Endothelial cell of umbilical vein (primary cell): ENCODE measurements at regions not wholly inside any gene's neighbourhood (a gene's known extent, or its start where the extent isn't known, plus 50 kb on each side); places are given as distances from the start of the nearest gene placed in this dataset.

Experiments used
- BruUV-seq: library from RNA; stranded (reverse); fragments of 400-500 nt; replicated peaks from 2 replicates; lab custom pipeline; 2021; lab: Mats Ljungman, UMichigan
- CTCF ChIA-PET: fragments of 300-600, 350-600 bp; sonication (Branson Sonifier 250); formaldehyde crosslinking; loops from one replicate; lab custom pipeline; 2021; ENCODE audit warnings: antibody characterized with exemption, inconsistent platforms; lab: Charles Lee
- POLR2A ChIA-PET: fragments of 300-600, 350-600 bp; sonication (Branson Sonifier 250); formaldehyde crosslinking; loops from one replicate; lab custom pipeline; 2021; ENCODE audit warnings: antibody characterized with exemption, inconsistent platforms; lab: Charles Lee
- DNase-seq: peaks from one replicate; pipeline ENCODE4 v3.0.0-alpha.2; 2011; ENCODE audit warnings: low read depth, low spot score
- FAIRE-seq: peaks from 2 replicates; lab custom pipeline; 2011; peaks lifted over from hg19 to GRCh38; lab: Jason Lieb, UNC
- H2AFZ ChIP-seq: 2 replicates; pipeline ENCODE4 v1.6.0; 2012; ENCODE audit warnings: low read depth, low read length, control low read depth, inconsistent platforms
- H3K27ac ChIP-seq: 2 replicates; pipeline ENCODE4 v1.5.1; 2011; ENCODE audit warnings: low read depth, mild to moderate bottlenecking, control low read depth, low read length, moderate library complexity; ENCODE audit not compliant: insufficient read depth
- H3K27me3 ChIP-seq, 2 experiments: 2 replicates each; pipeline versions ENCODE4 v1.6.0 to v1.6.1; 2011; ENCODE audit warnings: low read length in 2 of 2, mixed read lengths in 1 of 2; ENCODE audit not compliant: control insufficient read depth in 2 of 2, insufficient read depth in 2 of 2
- H3K36me3 ChIP-seq, 2 experiments: 2 replicates in 1 of 2; 3 replicates in 1 of 2; pipeline ENCODE4 v1.5.1; 2011; ENCODE audit warnings: low read length in 2 of 2, mild to moderate bottlenecking in 1 of 2, moderate library complexity in 1 of 2; ENCODE audit not compliant: control insufficient read depth in 2 of 2, insufficient read depth in 2 of 2; ENCODE audit errors: extremely low read depth in 1 of 2
- H3K4me1 ChIP-seq: 3 replicates; pipeline ENCODE4 v1.5.1; 2011; ENCODE audit warnings: mild to moderate bottlenecking, low read length; ENCODE audit not compliant: control insufficient read depth, insufficient read depth; ENCODE audit errors: extremely low read depth
- H3K4me2 ChIP-seq: 2 replicates; pipeline ENCODE4 v1.6.1; 2011; ENCODE audit warnings: low read length, control low read depth, mixed read lengths; ENCODE audit not compliant: insufficient read depth
- H3K4me3 ChIP-seq, 3 experiments: fragments of 200-600 bp in 1 of 3; sonication (generic), shearing (Covaris generic) in 1 of 3; replicated peaks in 1 of 3; 2 replicates each; pipeline ENCODE4 v1.5.1; 2011 to 2016; ENCODE audit warnings: control low read depth in 3 of 3, low read length in 3 of 3, mild to moderate bottlenecking in 2 of 3, inconsistent platforms in 1 of 3, low read depth in 1 of 3, moderate library complexity in 1 of 3; ENCODE audit not compliant: insufficient read depth in 1 of 3
- H3K79me2 ChIP-seq: 2 replicates; pipeline ENCODE4 v1.6.0; 2012; ENCODE audit warnings: low read length, inconsistent platforms; ENCODE audit not compliant: control insufficient read depth, insufficient read depth
- H3K9ac ChIP-seq: replicated peaks from 2 replicates; pipeline ENCODE3; 2011; ENCODE audit warnings: low read length, control low read depth; ENCODE audit not compliant: insufficient read depth; ENCODE audit errors: extremely low read depth
- H3K9me1 ChIP-seq: replicated peaks from 3 replicates; pipeline ENCODE4 v1.6.0; 2011; ENCODE audit warnings: mild to moderate bottlenecking, low read length; ENCODE audit not compliant: control insufficient read depth, insufficient read depth; ENCODE audit errors: extremely low read depth
- H3K9me3 ChIP-seq: replicated peaks from 2 replicates; pipeline ENCODE4 v1.5.1; 2012; ENCODE audit warnings: low read length, inconsistent platforms; ENCODE audit not compliant: control insufficient read depth, insufficient read depth
- H4K20me1 ChIP-seq: replicated peaks from 2 replicates; pipeline ENCODE3; 2011; ENCODE audit warnings: mild to moderate bottlenecking, low read length; ENCODE audit not compliant: control insufficient read depth, insufficient read depth; ENCODE audit errors: extremely low read depth
- EZH2 ChIP-seq: IDR thresholded peaks from 2 replicates; pipeline ENCODE4 v1.6.1; 2012; ENCODE audit warnings: borderline replicate concordance, low read depth, mild to moderate bottlenecking, moderate library complexity, low read length, inconsistent platforms; ENCODE audit not compliant: severe bottlenecking
- FOS ChIP-seq: IDR thresholded peaks from 2 replicates; pipeline ENCODE4 v1.6.1; 2011; ENCODE audit warnings: mild to moderate bottlenecking, low read length, moderate library complexity, borderline replicate concordance; ENCODE audit not compliant: insufficient read depth
- GATA2 ChIP-seq: IDR thresholded peaks from 2 replicates; pipeline ENCODE4 v1.7.0; 2011; ENCODE audit warnings: low read depth, mild to moderate bottlenecking, moderate library complexity, mixed read lengths, low read length; ENCODE audit not compliant: insufficient read length, insufficient read depth
- JUN ChIP-seq: IDR thresholded peaks from 2 replicates; pipeline ENCODE4 v1.6.1; 2011; ENCODE audit warnings: borderline replicate concordance, low read depth; ENCODE audit not compliant: insufficient read length, insufficient read depth
- MYC ChIP-seq: IDR thresholded peaks from one replicate; pipeline ENCODE4 v1.6.1; 2011; ENCODE audit warnings: mild to moderate bottlenecking, low read depth, low read length
- POLR2A ChIP-seq: IDR thresholded peaks from 2 replicates; pipeline ENCODE4 v1.6.1; 2012; ENCODE audit warnings: low read depth, mild to moderate bottlenecking, control low read depth, low read length
- POLR2AphosphoS5 ChIP-seq: IDR thresholded peaks from 2 replicates; pipeline ENCODE4 v1.6.1; 2012; ENCODE audit warnings: low read depth, mild to moderate bottlenecking, control low read depth, low read length, moderate library complexity; ENCODE audit not compliant: insufficient read depth
- dilution Hi-C: fragments of 300-500 bp; cut with MboI; formaldehyde crosslinking; loops from one replicate; pipeline ENCODE4 v1.15.0; 2019; ENCODE audit warnings: low sequenced_read_pairs; ENCODE audit not compliant: extremely low pct_ligation_motif_present
- intact Hi-C: fragments of 100-400 bp; cut with micrococcal nuclease; formaldehyde crosslinking; loops from one replicate; pipeline ENCODE4 v1.10.0; 2022
- TF ChIP-seq, protein P1 (sequence below): IDR thresholded peaks from 2 replicates; pipeline ENCODE4 v1.6.1; 2011; ENCODE audit not compliant: insufficient read depth, insufficient read length
- TF ChIP-seq, protein P2 (sequence below), 2 donors: IDR thresholded peaks; 1 replicate in 1 of 2; 2 replicates in 1 of 2; pipeline ENCODE4 v1.5.1; 2011; ENCODE audit warnings: low read length in 2 of 2, mild to moderate bottlenecking in 2 of 2, moderate library complexity in 2 of 2, control low read depth in 1 of 2, inconsistent platforms in 1 of 2, low read depth in 1 of 2; ENCODE audit not compliant: insufficient read depth in 1 of 2; ENCODE audit errors: extremely low read depth in 1 of 2

DNA sequence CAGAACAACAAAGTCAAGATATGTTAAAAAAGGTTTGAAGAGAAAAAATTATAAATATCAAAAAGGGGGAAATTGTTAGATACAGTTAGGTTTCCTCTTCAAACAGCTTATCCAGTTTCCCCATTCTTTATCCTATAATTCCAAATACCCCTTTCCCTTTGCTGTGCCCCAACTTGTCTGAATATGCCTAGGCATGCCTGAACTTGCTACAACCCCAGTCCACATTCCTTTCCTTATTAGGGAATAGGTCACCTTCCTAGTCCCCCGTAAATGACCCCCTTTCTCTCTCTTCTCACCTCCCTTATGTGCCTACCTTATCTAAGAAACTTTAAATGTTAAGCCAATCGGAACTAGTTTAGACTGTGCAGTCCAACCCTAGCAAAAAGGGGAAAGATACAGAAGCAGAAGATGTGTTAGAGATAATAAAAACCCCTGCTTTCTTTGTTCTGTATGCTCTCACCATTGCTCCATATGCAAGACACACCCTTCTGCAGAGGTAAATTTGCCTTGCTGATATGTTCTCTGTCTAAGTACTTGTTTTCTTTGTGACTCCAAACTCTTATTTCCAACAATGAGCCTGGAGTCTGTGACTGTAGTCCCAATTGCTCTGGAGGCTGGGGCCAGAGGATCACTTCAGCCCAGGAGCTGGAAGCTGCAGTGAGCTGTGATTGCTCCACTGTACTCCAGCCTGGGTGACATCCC is 810.1 kb downstream of the PLA2G4A start:
- Histone ChIP-seq H3K36me3 (no peaks in the 10 kb centered on the region), H3K4me1 (no peaks in the 10 kb centered on the region), H3K9me3 (no peaks in the 10 kb centered on the region), H2AFZ (no peak overlapping the region), H4K20me1 (no peaks in the 10 kb centered on the region), H3K9ac (no peak overlapping the region), H3K4me3 (no peak overlapping the region), H3K9me1 (no peaks in the 10 kb centered on the region), H3K79me2 (no peaks in the 10 kb centered on the region), H3K27ac (no peak overlapping the region), H3K4me2 (no peak overlapping the region), H3K27me3 (no peaks in the 10 kb centered on the region)
- dilution Hi-C loops (no loop called here), intact Hi-C loops (no loop called here)
- CTCF ChIA-PET = no interaction called here
- no TSS peak for BruUV-seq
- FAIRE-seq (no peak), DNase-seq (no peak)
- POLR2A ChIA-PET = no interaction called here
- TF ChIP-seq, protein P1, sequence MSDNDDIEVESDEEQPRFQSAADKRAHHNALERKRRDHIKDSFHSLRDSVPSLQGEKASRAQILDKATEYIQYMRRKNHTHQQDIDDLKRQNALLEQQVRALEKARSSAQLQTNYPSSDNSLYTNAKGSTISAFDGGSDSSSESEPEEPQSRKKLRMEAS = no peak
- TF ChIP-seq JUN (no peak), POLR2A (no peak)

DNA sequence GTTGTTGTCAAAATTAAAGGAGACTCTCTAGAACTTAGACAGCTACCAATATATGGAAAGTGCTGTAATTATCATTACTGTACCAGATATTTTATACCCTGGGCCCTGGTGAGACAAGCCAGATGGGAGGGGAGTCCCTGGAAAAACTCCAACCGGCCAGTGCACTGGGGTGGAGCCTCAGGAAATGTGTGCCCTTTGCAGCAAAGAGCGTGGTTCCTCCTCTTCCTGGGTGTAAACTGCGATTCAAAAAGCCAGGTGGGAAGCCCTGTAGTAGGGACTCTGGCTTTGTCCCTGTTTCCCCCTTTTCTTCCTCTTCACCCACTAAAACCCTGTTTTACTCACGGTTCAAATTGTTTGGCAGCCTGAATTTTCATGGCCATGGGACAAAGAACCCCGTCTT is 812.3 kb downstream of the PLA2G4A start:
- dilution Hi-C loops (no loop called here), intact Hi-C loops (no loop called here)
- Histone ChIP-seq H3K79me2 (no peaks in the 10 kb centered on the region), H3K36me3 (no peaks in the 10 kb centered on the region), H3K9ac (no peak overlapping the region), H3K9me3 (no peaks in the 10 kb centered on the region), H3K4me2 (no peak overlapping the region), H3K27ac (no peak overlapping the region), H3K27me3 (no peaks in the 10 kb centered on the region), H2AFZ (no peak overlapping the region), H4K20me1 (no peaks in the 10 kb centered on the region), H3K9me1 (no peaks in the 10 kb centered on the region), H3K4me3 (no peak overlapping the region), H3K4me1 (no peaks in the 10 kb centered on the region)
- POLR2A ChIA-PET = no interaction called here
- no TSS peak for BruUV-seq
- FAIRE-seq (no peak), DNase-seq (no peak)
- TF ChIP-seq, protein P2, sequence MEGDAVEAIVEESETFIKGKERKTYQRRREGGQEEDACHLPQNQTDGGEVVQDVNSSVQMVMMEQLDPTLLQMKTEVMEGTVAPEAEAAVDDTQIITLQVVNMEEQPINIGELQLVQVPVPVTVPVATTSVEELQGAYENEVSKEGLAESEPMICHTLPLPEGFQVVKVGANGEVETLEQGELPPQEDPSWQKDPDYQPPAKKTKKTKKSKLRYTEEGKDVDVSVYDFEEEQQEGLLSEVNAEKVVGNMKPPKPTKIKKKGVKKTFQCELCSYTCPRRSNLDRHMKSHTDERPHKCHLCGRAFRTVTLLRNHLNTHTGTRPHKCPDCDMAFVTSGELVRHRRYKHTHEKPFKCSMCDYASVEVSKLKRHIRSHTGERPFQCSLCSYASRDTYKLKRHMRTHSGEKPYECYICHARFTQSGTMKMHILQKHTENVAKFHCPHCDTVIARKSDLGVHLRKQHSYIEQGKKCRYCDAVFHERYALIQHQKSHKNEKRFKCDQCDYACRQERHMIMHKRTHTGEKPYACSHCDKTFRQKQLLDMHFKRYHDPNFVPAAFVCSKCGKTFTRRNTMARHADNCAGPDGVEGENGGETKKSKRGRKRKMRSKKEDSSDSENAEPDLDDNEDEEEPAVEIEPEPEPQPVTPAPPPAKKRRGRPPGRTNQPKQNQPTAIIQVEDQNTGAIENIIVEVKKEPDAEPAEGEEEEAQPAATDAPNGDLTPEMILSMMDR (IDR thresholded peaks at IDR 0.05; ENCODE audit: extremely low read depth in 1 of 2, insufficient read depth in 1 of 2, low read depth in 1 of 2, low read length in 2 of 2) = no peak
- no peak for TF ChIP-seq GATA2
- TF ChIP-seq, protein P1 = no peak
- TF ChIP-seq JUN = no peak
- no peak for TF ChIP-seq MYC
- no peak for TF ChIP-seq FOS
- TF ChIP-seq EZH2 = no peak
- TF ChIP-seq POLR2AphosphoS5 = no peak
- CTCF ChIA-PET = no interaction called here
